Keratinocyte (primary cell): ENCODE measurements at regions not wholly inside any gene's neighbourhood (a gene's known extent, or its start where the extent isn't known, plus 50 kb on each side); places are given as distances from the start of the nearest gene placed in this dataset.

ENCODE experiments used
- CTCF ChIP-seq, 3 experiments: IDR thresholded peaks in 1 of 3; conservative IDR thresholded peaks in 1 of 3; optimal IDR thresholded peaks in 1 of 3; 2 replicates in 2 of 3; 3 replicates in 1 of 3; pipeline versions ENCODE3 to v1.5.1; 2011; ENCODE audit warnings: low read length in 3 of 3, mild to moderate bottlenecking in 3 of 3, moderate library complexity in 2 of 3, control low read depth in 1 of 3, inconsistent platforms in 1 of 3; ENCODE audit not compliant: insufficient read depth in 2 of 3; ENCODE audit errors: extremely low read depth in 1 of 3
- EZH2 ChIP-seq: IDR thresholded peaks from one replicate; pipeline ENCODE4 v1.6.1; 2012; ENCODE audit warnings: inconsistent platforms, mild to moderate bottlenecking, low read length, moderate library complexity

- TF ChIP-seq CTCF (optimal IDR thresholded peaks at IDR 0.05 in 1 of 3, IDR thresholded peaks at IDR 0.05 in 1 of 3, conservative IDR thresholded peaks at IDR 0.05 in 1 of 3; ENCODE audit: extremely low read depth in 1 of 3, insufficient read depth in 2 of 3, low read length in 3 of 3), result no peak
- TF ChIP-seq EZH2, result no peak
These were observed 1074.9 kb downstream of the PCDH17 start for GRCh38 chr13:58706421-58706820.
